ENCODE measurements at regions not wholly inside any gene's neighbourhood (a gene's known extent, or its start where the extent isn't known, plus 50 kb on each side); places are given as distances from the start of the nearest gene placed in this dataset.

GRCh38 chr1:222326710-222327036, 221.2 kb downstream of the HHIPL2 start:
- TF ChIP-seq TARDBP (IDR thresholded peaks at IDR 0.05) (no peak), FOXK2 (IDR thresholded peaks at IDR 0.05) (no peak), ARNT (IDR thresholded peaks at IDR 0.05) (no peak), L3MBTL2 (conservative IDR thresholded peaks at IDR 0.05) (no peak), NFRKB (IDR thresholded peaks at IDR 0.05) (no peak), LEF1 (IDR thresholded peaks at IDR 0.05; ENCODE audit: borderline replicate concordance) (no peak), ZNF384 (IDR thresholded peaks at IDR 0.05) (no peak), HDGF (IDR thresholded peaks at IDR 0.05; ENCODE audit: borderline replicate concordance) (no peak), PKNOX1 (IDR thresholded peaks at IDR 0.05) (no peak), ELF4 (IDR thresholded peaks at IDR 0.05) (no peak), FOXA1 (IDR thresholded peaks at IDR 0.05) (no peak), SUZ12 (IDR thresholded peaks at IDR 0.05) (no peak)
- ChIA-PET POLR2A (no interaction called here), CTCF (no interaction called here)
- DNase-seq (ENCODE audit: extremely low spot score), result no peak

GRCh38 chr1:222326006-222326709, 221.7 kb downstream of the HHIPL2 start:
- ChIA-PET POLR2A (no interaction called here), CTCF (no interaction called here)
- DNase-seq (ENCODE audit: extremely low spot score), result no peak
- TF ChIP-seq TARDBP (IDR thresholded peaks at IDR 0.05) (no peak), SP1 (IDR thresholded peaks at IDR 0.05) (no peak), ARNT (IDR thresholded peaks at IDR 0.05) (no peak), FOXK2 (IDR thresholded peaks at IDR 0.05) (no peak), BHLHE40 (IDR thresholded peaks at IDR 0.05; ENCODE audit: borderline replicate concordance) (no peak), HDGF (IDR thresholded peaks at IDR 0.05; ENCODE audit: borderline replicate concordance) (no peak), LEF1 (IDR thresholded peaks at IDR 0.05; ENCODE audit: borderline replicate concordance) (no peak), NFRKB (IDR thresholded peaks at IDR 0.05) (no peak), ZNF384 (IDR thresholded peaks at IDR 0.05) (no peak), CTBP1 (IDR thresholded peaks at IDR 0.05; ENCODE audit: borderline replicate concordance) (no peak), ELF4 (IDR thresholded peaks at IDR 0.05) (no peak), FOXA1 (IDR thresholded peaks at IDR 0.05) (no peak), SUZ12 (IDR thresholded peaks at IDR 0.05) (no peak), PKNOX1 (IDR thresholded peaks at IDR 0.05) (no peak), L3MBTL2 (conservative IDR thresholded peaks at IDR 0.05) (no peak), FOXM1 (IDR thresholded peaks at IDR 0.05; ENCODE audit: borderline replicate concordance) (no peak)

- ChIA-PET CTCF (no interaction called here), POLR2A (no interaction called here)
- DNase-seq (ENCODE audit: extremely low spot score), result no peak
- TF ChIP-seq FOXA1 (IDR thresholded peaks at IDR 0.05) (no peak), PKNOX1 (IDR thresholded peaks at IDR 0.05) (no peak), BHLHE40 (IDR thresholded peaks at IDR 0.05; ENCODE audit: borderline replicate concordance) (no peak), CTBP1 (IDR thresholded peaks at IDR 0.05; ENCODE audit: borderline replicate concordance) (no peak), HDGF (IDR thresholded peaks at IDR 0.05; ENCODE audit: borderline replicate concordance) (no peak), ARNT (IDR thresholded peaks at IDR 0.05) (no peak), ZNF384 (IDR thresholded peaks at IDR 0.05) (no peak), NFRKB (IDR thresholded peaks at IDR 0.05) (no peak), FOXK2 (IDR thresholded peaks at IDR 0.05) (no peak), FOXM1 (IDR thresholded peaks at IDR 0.05; ENCODE audit: borderline replicate concordance) (no peak), ELF4 (IDR thresholded peaks at IDR 0.05) (no peak), SUZ12 (IDR thresholded peaks at IDR 0.05) (no peak), LEF1 (IDR thresholded peaks at IDR 0.05; ENCODE audit: borderline replicate concordance) (no peak), SP1 (IDR thresholded peaks at IDR 0.05) (no peak), TARDBP (IDR thresholded peaks at IDR 0.05) (no peak), L3MBTL2 (conservative IDR thresholded peaks at IDR 0.05) (no peak)
These were observed 222.4 kb downstream of the HHIPL2 start for GRCh38 chr1:222325506-222325905.

DNA sequence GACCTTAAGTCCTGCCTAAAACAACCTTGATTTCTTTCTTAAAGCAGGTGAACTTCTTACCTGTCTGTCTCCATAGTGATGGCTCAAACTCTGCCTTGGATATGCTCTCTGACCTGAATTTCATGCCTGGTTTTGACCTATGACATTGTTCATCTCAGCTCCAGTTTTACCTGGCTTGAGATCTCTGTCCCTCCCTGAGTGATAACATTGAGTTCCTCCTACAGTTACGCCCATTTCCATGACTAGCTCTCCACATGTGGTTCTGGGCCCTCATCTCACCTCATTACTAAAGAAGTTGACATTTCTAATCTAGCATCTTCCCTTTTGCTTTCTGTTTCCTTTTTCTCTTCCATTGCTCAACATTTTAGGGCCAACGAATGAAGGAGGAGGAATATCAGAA, 233.1 kb downstream of the HHIPL2 start:
- TF ChIP-seq LEF1 (IDR thresholded peaks at IDR 0.05; ENCODE audit: borderline replicate concordance) (no peak), TARDBP (IDR thresholded peaks at IDR 0.05) (no peak), PKNOX1 (IDR thresholded peaks at IDR 0.05) (no peak), NFRKB (IDR thresholded peaks at IDR 0.05) (no peak), SP1 (IDR thresholded peaks at IDR 0.05) (no peak), ZNF384 (IDR thresholded peaks at IDR 0.05) (no peak), FOXA1 (IDR thresholded peaks at IDR 0.05) (no peak), FOXM1 (IDR thresholded peaks at IDR 0.05; ENCODE audit: borderline replicate concordance) (no peak), ARNT (IDR thresholded peaks at IDR 0.05) (no peak), ELF4 (IDR thresholded peaks at IDR 0.05) (no peak)
- DNase-seq (ENCODE audit: extremely low spot score), result no peak
- POLR2A ChIA-PET, result no interaction called here
- CTCF ChIA-PET, result no interaction called here

DNA sequence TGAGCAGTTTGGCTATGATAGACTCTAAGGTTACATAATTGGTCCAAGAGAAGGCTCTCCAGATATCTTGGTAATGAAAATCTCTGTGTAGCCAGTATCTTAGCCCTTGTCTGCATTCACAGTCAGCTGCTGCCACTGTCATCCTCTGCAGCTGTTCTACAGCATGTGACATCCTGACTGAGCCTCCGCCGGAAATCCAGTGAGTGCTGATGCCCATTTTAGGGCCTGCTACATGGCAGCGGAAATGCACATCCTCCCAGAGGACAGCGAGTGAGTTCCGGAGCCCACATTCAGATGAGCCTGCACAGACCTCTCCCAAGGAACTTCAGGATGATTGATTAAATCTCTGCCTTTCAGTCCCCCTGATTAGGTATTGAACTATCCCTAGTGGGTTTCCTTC, 237.1 kb downstream of the HHIPL2 start:
- POLR2A ChIA-PET, result no interaction called here
- no peak for DNase-seq (ENCODE audit: extremely low spot score)
- TF ChIP-seq SUZ12 (IDR thresholded peaks at IDR 0.05) (no peak), L3MBTL2 (conservative IDR thresholded peaks at IDR 0.05) (no peak), SP1 (IDR thresholded peaks at IDR 0.05) (no peak), ZNF384 (IDR thresholded peaks at IDR 0.05) (no peak), ARNT (IDR thresholded peaks at IDR 0.05) (no peak), TARDBP (IDR thresholded peaks at IDR 0.05) (no peak), HDGF (IDR thresholded peaks at IDR 0.05; ENCODE audit: borderline replicate concordance) (no peak), NFRKB (IDR thresholded peaks at IDR 0.05) (no peak), FOXM1 (IDR thresholded peaks at IDR 0.05; ENCODE audit: borderline replicate concordance) (no peak), PKNOX1 (IDR thresholded peaks at IDR 0.05) (no peak), BHLHE40 (IDR thresholded peaks at IDR 0.05; ENCODE audit: borderline replicate concordance) (no peak), LEF1 (IDR thresholded peaks at IDR 0.05; ENCODE audit: borderline replicate concordance) (no peak)
- CTCF ChIA-PET, result no interaction called here
